NCI-H1105 (cell line): ENCODE measurements at regions not wholly inside any gene's neighbourhood (a gene's known extent, or its start where the extent isn't known, plus 50 kb on each side); places are given as distances from the start of the nearest gene placed in this dataset.

Source experiments
- DNase-seq: peaks from one replicate; lab custom pipeline; 2025; lab: John Stamatoyannopoulos, UW

DNA sequence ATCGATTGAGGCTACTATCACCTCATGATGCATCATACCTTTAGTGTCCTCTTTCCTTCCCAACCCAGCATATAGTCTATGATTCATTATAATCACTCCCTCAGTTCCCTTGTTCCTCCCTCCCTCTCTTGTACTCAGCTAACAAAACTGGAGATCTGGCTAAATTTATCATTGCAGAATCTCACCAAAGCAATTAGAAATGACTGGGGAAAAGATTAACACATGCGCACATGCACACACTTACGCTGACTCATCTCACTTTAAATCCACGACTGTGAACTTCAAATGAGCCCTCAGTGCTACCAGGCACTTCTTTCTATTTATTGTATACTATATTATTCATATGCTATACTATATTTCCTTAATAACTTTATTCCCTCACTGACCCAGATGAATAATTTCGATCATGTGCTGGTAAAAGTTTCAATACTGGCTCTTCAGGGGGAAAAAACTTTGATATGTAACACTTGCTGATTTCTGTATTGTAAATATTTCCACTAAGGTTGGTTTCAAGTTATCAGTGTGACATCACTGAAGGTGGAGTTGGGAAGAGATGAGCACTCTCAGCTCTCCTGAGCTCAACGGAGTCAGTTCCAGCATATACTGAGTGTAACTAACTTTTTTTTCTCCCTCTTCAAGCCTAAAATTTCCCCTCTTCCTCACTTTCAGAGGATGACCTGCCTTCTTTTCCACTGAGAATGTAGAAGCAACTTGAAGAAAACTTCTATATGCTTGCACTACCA, 613.7 kb upstream of the B3GALT2 start:
- DNase-seq = no peak

DNA sequence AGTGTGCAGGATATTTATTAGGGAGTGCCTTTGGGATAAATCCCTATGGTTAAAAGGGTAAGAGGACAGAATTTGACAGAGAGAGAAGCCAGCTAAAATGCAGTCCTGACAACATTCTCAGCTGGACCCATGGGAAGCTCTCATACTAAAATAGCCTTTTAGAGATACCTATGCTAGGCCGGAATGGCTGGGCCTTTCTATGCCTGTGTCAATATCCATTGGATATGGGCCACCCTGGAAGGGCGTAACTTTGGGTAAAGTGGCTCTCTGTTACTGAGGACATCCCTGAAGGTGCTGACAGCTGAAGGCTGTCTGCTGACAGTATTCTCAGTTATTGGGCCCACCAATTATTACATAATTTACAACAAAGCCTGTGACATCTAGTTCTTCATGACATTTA, 613.0 kb upstream of the B3GALT2 start:
- no peak for DNase-seq

DNA sequence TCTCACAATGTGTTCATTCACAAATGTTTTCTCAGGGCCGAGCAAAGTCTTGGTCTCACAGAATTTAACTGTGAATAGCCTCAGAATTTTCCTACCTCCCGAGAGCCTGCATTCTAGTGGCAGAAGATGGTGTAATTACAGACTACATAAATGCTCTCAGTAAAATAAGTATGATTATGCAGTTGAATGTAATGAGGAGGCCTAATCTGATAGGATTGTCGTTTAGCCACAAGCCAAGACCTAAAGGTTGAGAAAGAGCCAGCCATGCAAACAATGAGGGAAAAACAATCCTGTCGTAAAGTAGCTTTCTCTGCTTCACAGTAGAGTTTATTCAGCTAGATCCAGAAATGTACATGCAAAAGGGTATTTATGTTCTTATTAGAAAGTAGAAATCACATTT, 607.8 kb upstream of the B3GALT2 start:
- no peak for DNase-seq

DNA sequence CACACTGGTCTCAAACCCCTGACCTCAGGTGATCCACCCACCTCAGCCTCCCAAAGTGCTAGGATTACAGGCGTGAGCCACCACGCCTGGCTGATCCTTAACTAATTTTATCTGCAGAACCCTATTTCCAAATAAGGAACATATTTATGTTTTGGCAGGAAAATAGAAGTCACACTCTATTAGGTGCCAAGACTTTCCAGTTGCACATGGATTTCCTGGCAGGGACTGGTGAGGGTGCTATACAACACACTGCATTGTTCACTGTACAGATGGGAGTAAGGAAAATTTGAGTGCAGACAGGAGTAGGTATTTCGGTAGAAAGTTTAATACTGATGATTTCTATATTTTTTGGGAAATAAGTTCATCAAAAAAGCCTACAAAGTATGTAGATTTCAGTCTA, 605.3 kb upstream of the B3GALT2 start:
- no peak for DNase-seq

DNA sequence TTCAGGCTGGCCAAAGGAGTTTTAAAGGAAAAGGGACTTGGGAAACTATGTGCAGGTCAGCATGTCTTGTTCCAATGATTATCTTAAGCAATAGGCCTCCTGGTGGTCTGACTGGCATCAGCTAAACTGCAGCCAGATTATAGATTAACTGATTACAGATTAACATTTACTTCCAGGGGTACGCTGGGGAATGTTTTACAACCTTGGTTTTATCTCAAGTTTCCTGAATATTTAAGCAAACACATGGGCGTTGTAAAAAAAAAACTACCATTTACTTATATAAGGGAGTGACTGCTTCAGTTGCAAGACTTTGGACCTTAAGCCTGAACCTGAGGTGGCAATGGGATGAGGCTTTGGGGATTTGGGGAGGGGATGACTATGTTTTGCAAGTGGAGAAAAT, 600.6 kb upstream of the B3GALT2 start:
- no peak for DNase-seq

DNA sequence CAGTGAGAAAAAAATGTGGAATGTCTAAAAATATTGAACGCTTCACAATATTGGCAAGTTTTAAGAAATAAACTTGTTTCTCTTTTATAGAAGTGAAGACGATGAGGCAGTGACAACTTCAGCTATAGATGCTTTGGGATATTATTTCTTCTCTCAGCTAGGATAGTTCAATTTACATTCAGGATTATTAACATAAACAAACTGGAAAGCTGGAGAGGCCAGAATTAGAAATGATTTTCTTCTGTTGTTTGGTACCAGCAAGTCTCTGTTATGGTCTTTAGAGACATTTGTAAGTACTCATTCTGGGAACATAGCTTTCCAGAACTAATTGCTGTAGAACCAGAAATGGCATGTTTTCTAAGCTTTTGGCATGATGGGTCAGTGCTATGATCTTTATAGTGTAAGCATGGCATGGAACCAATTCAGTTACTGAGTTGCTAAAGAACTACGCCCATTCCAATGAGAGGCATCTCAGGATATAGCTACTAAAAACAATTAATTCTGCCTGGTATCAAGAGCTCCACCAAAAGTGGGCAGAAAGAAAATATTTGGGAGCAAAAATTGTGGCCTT, 599.5 kb upstream of the B3GALT2 start:
- DNase-seq = no peak

DNA sequence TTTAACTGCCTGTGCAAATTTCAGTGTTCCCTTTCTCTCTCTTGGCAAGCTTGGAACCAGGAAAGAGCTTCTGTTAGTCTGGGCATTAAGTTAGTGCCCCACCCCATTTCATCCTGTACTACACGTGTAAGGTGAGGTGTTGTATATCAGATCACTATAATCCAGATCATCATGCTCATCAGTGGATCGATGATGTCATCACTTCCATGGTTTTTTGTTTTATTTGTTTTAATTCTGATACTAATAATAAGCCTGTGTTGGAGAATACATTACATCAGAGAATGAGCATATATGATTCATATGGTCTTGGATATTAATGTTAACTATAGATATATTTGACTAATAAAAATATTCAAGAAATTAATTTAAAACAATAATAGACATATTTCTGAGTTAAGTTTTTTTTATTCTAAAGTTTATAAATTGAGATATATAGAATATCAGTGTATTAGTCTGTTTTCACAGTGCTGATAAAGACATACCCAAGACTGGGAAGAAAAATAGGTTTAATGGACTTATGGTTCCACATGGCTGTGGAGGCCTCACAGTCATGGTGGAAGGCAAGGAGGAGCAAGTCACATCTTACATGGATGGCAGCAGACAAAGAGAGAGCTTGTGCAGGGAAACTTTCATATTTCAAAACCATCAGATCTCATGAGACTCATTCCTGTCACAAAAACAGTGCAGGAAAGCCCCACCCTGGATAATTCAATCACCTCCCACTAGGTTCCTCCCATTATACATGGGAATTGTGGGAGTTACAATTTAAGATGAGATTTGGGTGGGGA, 588.3 kb upstream of the B3GALT2 start:
- DNase-seq = no peak

DNA sequence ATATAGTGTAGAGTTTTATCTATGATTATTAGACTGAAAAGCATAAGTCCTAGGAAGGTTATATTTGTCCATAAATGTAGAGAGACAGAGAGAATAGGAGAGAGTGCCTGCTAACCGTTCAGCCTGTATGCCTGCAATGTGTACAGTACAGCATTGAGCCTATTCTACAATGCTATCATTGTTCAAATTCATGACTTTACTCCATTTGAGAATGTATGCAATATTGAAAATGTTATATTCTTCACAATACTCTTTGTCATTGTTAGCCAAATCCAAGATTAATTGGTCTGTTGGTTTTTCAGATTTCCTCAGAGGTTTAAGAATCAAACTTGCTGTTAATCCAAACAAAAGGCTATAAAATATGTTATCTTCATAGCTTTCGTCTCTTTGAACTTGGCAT, 585.2 kb upstream of the B3GALT2 start:
- no peak for DNase-seq

DNA sequence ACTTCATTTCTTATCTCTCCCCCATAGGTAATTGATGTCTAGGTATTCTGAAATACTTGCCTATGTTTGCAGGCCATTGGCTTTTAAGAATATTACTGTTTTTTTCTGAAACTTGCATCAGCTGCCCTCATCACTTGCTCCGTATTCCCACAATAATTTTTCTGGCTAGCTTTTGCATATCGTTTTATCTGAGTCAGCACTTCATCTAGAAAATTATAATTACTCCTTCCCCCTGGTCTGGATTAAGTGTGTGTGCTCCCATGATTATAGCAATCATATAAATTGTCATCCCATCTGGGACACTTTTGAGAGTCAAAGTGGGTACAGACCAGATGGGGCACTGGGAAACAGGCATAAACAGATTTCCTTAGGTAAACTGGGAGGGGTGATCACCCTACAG, 583.2 kb upstream of the B3GALT2 start:
- DNase-seq = no peak

DNA sequence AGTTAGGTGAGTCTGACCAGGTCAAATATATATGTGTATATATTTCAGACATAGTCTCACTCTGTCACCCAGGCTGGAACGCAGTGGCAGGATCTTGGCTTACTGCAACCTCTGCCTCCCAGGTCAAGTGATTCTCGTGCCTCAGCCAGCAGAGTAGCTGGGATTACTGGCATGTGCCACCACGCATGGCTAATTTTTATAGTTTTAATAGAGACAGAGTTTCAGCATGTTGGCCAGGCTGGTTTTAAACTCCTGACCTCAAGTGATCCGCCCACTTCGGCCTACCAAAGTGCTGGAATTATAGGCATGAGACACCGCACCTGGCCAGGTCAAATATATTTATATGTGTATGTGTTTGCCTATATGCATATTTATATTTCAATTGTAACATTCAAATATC, 581.5 kb upstream of the B3GALT2 start:
- no peak for DNase-seq

DNA sequence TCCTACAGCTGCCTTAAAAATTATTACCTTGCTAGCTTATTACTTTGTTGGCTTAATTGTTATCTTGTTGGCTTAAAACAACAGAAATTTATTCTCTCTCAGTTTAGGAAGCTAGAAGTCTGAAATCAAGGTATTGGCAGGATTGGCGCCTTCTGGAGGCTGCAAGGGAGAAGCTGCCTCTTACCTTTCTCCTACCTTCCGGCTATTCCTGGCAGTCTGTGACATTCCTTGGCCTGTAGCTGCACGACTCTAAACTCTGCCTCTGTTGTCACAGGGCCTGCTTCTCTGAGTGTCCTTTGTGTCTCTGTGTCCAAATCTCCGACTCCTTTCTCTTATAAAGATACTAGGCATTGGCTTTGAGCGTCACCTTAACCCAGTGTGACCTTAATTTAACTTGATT, 579.9 kb upstream of the B3GALT2 start:
- no peak for DNase-seq

DNA sequence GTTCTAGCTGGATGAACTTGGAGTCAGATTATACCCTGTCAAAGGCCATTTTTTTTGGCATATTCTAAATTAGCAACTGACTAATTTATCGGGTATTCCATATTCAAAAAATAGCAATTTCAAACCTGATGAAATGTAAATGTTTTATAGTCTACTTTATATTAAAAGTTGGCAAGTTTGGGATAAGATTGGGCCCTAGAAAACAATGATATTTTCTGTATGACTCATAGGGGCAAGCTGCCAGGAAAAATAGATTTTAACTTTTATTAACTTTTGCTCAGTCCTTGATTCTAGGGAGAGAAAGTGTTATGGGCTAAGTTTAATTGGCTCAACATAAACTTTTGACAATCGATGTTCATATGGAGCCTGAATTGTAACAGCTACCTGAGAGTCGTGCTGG, 576.9 kb upstream of the B3GALT2 start:
- no peak for DNase-seq

DNA sequence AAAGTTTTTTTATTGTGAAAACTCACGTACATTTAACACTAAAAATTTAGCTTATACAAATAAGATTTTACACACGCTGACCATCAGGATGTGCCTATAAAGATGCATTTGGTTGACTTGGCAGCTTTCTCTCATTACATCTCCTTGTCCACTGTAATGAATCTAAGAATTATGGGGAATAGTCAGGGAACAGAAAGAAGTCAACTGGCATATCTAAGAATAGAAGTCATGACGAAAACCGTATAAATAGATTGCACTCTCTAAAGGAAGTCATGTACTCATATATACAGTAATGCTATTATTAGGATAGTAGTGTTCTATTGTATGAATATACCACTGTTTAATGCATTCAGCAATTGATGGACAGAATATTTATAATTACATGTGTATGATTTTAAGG, 575.8 kb upstream of the B3GALT2 start:
- DNase-seq = no peak

DNA sequence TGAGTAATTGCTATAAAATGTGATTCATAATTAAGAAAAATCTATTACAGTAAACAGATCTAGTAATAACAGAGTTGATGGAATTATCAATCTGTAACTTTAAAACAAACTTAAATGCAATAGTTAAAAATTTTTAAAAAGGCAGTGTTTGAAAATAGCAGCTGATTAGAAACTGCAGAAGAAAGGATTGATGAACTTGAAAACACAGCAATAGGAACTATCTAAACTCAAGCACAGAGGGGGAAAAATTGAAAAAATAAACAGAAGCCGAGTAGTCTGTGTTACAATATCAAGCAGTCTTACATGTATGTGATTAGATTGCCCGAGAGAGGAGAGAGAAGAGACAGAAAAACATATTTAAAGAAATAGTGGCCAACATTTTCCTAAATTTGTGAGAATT, 569.0 kb upstream of the B3GALT2 start:
- no peak for DNase-seq

DNA sequence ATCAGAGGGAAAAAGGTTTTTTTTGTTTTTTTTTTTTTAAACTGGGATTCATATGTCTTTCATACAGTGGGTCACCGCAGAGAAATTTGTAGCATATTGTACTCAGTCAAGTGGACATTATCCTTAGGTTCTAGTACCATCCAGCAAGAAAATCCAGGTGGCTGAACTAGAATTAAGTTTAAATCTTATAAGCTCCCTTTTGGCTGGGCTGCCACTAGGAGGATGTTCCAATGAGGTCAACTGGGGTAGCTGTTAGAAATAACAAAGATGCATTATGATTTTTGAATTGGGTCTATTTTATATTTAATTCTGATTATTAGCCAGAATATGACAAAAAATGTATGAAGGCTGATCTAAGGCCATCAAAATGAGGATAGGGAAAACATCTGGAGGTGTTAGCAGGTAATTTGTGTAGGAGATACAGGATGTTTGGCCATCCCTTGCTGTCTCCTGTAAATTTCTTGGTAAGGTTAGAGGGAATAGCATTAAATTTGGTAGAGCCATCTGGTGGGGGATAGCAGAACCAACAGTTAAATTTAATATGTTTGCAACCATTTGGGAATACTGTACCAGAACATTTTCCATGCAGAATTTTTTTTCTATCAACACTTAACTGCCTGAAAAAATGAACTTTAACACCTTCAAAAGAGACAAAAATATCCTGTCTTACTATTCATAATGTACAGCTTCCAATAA, 568.5 kb upstream of the B3GALT2 start:
- DNase-seq = peak; percentile 1

DNA sequence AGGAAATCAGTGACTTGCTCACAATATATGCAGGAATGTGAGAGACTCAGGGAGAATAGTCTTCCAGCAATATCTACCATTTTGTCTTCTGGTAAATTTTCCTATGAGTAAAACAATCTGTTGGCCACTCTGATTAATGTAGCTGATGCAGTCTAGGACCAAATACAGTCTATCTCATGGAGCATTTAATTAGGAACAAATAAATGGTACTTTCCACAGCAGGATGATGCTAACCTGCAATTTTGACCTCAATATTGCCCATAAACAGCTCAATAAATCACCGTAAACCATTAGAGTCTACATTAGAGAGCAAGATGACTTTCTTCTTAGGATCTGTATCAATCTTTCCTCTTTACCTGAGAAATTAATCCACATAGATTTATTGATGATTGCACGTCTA, 567.7 kb upstream of the B3GALT2 start:
- DNase-seq = no peak

DNA sequence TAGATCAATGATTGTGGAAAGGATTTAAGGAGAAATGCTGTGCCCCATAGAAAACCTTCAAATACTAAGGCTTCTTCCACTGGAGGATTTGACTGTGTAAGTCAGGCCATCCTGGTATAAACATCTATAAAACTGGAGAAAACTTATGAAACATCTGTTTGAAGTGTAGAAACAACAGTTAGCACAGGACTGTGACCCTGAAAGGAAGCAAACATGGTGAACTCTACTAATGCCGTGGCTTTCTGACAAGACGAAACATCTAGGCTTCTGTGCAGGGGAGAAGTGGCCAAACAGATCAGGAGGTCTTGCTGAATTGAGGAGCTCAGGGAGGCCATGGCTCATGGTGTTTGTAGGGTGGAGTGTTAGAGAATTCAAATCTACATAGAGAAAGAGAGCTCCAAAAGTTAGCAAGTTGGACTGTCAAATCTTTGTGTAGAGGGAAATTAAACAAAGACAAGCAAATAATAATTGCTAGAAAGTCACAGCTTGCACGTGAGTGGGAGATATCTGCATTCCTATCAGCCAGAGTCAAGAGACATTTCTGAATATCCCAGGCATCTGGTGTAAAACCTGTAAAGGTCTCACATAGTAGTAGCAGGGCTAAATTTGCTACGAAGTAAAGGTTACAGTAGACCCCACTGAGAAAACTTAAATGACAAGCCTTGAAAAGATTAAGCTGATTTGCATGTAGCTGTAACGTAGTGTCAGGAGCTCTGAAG, 566.8 kb upstream of the B3GALT2 start:
- DNase-seq = no peak

DNA sequence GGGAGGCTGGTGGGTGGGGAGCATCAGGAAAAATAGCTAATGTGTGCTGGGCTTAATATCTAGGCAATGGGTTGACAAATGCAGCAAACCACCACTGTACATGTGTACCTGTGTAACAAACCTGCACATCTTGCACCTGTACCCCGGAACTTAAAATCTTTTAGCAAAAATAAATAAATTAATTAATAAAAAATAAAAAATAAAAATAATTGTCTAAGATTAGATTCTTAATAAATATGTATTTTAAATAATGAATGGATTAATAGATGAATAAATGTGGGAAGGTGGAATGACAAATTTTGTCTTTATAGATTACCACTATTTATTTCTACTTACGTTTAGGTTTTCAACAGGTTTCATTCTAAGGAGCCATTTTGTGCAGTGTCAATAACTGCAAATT, 563.5 kb upstream of the B3GALT2 start:
- DNase-seq = no peak

DNA sequence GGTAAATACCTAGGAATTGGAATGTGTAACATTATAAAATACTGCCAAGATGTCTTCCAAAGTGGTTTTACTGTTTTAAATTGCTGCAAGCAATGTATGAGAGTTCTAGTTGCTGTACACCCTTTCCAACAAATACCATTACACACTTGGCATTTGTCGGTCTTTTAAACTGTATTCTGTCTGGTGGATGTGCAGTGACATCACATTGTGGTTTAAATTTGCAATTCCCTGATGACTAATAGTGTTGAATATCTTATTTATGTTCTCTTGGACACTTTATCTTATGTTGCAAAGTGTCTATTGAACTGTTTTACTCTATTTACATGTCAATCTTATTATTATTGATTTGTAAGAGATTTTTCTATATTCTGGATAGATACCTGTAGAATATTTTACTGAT, 561.2 kb upstream of the B3GALT2 start:
- DNase-seq = no peak

DNA sequence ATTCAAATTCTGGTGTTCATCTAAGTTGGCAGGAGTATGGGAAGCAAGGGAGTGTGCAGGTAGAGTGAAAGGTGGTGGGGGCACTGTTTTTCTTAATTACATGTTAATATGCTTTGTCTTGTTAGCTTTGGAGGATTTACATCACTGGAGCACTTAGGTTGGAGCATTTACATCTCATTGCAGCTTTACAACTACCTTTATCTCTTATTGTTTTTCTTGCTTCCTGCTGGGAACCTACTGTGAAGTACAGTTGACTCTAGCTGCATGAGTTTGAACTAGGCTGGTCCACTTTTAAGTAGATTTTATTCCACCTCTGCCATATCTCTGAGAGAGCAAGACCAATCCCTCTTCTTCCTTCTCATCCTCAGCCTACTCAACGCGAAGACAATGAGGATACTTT, 554.8 kb upstream of the B3GALT2 start:
- no peak for DNase-seq

DNA sequence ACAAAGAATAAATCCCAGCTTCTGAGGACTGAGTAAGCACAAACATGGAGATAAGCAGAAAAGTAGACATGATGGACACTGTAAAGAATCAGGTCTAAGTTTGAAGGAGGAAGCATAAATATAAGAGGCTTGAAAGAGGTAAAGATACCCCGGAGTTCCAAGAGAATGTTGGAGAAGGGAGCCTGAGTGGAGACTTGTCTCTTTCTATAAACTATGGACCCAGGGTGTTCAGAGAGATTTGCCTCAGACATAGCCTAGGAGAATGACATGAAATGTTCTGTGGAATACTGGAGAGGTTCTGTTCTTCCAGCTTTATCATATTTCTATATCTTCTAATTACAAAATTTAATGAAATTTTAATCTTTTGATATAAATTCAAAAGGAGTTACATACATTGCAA, 554.3 kb upstream of the B3GALT2 start:
- DNase-seq = no peak

DNA sequence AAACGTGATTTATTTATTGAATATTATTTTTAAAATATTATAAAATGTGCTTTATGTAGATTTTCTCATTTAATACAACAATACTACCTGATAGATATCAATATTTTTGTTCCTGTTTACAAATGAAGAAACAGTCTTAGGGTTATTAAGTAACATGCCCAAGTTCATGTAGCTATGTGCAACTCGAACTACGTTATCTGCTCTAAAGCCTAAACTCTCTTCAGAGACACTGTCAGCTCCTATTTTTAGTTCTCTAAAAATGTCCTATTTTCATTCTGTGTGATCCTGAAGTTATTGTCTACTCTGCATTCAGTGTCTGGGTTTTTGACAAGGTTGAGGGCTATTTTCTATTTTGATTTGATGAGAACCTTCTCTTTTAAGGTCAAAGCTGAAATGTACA, 550.1 kb upstream of the B3GALT2 start:
- DNase-seq = no peak
